HFFc6 (cell line): ENCODE measurements at regions not wholly inside any gene's neighbourhood (a gene's known extent, or its start where the extent isn't known, plus 50 kb on each side); places are given as distances from the start of the nearest gene placed in this dataset.

Experiments used
- DNase-seq: peaks from one replicate; pipeline ENCODE4 v3.0.0-alpha.2; 2018
- H3K27ac Mint-ChIP-seq: 2 replicates; pipeline ENCODE4 v1.8.0; 2020; ENCODE audit warnings: mild to moderate bottlenecking, mixed read lengths
- H3K27me3 Mint-ChIP-seq: 2 replicates; pipeline ENCODE4 v1.8.0; 2021; ENCODE audit warnings: mild to moderate bottlenecking, moderate library complexity, mixed read lengths; ENCODE audit not compliant: insufficient read depth
- H3K36me3 Mint-ChIP-seq: 2 replicates; pipeline ENCODE4 v1.8.0; 2021; ENCODE audit warnings: low read depth, mixed read lengths
- H3K4me1 Mint-ChIP-seq: 2 replicates; pipeline ENCODE4 v1.8.0; 2020; ENCODE audit warnings: low read depth, mixed read lengths
- H3K4me3 Mint-ChIP-seq: 2 replicates; pipeline ENCODE4 v1.8.0; 2020; ENCODE audit warnings: mild to moderate bottlenecking, moderate library complexity, mixed read lengths
- H3K9me3 Mint-ChIP-seq: 2 replicates; pipeline ENCODE4 v1.8.0; 2020; ENCODE audit warnings: mild to moderate bottlenecking, mixed read lengths
- TF ChIP-seq, protein P1 (sequence below): fragments of 200-600 bp; sonication (generic); IDR thresholded peaks from 2 replicates; pipeline ENCODE4 v1.5.0; 2021; ENCODE audit warnings: antibody characterized with exemption, mild to moderate bottlenecking

DNA sequence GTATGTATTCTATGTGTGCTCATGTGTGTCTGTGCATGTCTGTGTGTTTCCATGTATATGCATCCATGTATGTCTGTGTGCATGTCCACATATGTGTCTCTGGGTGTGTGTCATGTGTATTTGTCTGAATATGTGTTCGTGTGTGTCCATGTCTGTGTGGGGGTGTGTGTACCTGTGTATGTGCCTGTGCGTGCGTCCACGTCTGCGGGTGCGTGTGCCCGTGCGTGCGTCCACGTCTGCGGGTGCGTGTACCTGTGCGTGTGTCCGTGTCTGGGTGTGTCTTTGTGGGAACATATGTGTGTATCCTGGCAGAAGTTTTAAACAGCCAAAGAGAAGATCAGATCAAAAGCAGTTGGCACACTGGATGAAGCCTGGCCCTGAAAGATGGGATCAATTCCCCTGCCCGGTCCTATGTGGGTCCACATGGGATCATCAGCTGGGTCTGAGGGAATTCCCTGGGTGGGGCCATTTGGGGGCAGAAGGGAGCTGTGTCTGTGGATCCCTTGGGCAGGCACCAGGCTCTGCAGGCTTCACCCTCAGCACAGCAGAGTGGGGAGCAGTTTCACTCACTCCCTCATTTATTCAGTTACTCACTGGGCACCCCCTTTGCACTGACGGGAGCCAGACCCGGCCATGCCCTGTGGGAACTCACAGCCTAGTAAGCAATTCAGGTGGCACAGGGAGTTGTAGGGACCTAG, 167.4 kb downstream of the MN1 start:
- TF ChIP-seq, protein P1, sequence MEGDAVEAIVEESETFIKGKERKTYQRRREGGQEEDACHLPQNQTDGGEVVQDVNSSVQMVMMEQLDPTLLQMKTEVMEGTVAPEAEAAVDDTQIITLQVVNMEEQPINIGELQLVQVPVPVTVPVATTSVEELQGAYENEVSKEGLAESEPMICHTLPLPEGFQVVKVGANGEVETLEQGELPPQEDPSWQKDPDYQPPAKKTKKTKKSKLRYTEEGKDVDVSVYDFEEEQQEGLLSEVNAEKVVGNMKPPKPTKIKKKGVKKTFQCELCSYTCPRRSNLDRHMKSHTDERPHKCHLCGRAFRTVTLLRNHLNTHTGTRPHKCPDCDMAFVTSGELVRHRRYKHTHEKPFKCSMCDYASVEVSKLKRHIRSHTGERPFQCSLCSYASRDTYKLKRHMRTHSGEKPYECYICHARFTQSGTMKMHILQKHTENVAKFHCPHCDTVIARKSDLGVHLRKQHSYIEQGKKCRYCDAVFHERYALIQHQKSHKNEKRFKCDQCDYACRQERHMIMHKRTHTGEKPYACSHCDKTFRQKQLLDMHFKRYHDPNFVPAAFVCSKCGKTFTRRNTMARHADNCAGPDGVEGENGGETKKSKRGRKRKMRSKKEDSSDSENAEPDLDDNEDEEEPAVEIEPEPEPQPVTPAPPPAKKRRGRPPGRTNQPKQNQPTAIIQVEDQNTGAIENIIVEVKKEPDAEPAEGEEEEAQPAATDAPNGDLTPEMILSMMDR: no peak
- no peaks in the 10 kb centered on the region for H3K36me3 Mint-ChIP-seq
- no peaks in the 10 kb centered on the region for H3K4me1 Mint-ChIP-seq
- H3K27ac Mint-ChIP-seq: no peak overlapping the region
- no peak for DNase-seq
- peaks cover 5% of the 10 kb centered on the region; the same call in 1 of the 2 replicates for H3K27me3 Mint-ChIP-seq
- H3K9me3 Mint-ChIP-seq: no peaks in the 10 kb centered on the region
- no peak overlapping the region for H3K4me3 Mint-ChIP-seq

DNA sequence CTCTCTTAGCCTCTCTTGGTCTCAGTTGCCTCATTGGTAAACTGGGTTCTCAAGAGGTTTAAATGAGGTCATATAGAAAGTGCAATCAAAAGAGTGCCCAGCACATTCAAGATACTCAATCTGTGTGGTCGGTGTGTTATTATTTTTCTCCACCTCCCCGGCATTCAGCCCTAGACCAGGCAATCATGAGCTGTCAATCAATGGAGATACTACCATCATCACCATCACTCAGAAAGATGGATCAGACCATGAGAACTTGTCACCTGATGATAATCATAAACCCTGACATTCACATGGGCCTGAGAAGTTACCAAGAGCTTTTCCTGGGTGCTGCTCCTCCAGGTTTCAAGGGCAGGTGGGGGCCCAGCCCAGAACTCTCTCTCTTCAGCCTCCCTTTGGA, 166.1 kb downstream of the MN1 start:
- no peak overlapping the region for H3K4me3 Mint-ChIP-seq
- no peaks in the 10 kb centered on the region for H3K9me3 Mint-ChIP-seq
- TF ChIP-seq, protein P1: no peak
- DNase-seq: no peak
- no peaks in the 10 kb centered on the region for H3K4me1 Mint-ChIP-seq
- H3K27ac Mint-ChIP-seq: no peak overlapping the region
- H3K27me3 Mint-ChIP-seq: peaks cover 5% of the 10 kb centered on the region
- H3K36me3 Mint-ChIP-seq: no peaks in the 10 kb centered on the region

DNA sequence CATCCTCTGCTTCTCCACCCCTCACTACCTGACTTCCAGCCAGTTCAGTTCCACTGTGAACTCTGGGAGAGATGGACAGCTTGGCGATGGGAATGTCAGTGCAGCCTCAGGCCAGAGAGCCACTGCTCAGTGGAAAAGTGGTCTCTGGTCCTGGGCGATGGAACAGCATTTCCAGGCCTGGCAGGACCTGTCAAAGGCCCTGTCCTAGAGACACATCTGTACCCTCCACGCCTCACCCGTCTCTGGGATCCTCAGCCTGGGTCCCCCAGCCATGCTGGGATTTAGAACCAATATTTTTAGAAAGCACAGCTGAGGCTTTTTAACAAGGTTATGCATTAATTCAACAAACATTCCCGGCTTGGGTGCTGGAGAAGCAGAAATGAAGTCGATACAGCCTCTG, 165.7 kb downstream of the MN1 start:
- TF ChIP-seq, protein P1: no peak
- DNase-seq: no peak
- H3K27ac Mint-ChIP-seq: no peak overlapping the region
- no peaks in the 10 kb centered on the region for H3K9me3 Mint-ChIP-seq
- H3K27me3 Mint-ChIP-seq: peaks cover 5% of the 10 kb centered on the region
- H3K4me3 Mint-ChIP-seq: no peak overlapping the region
- no peaks in the 10 kb centered on the region for H3K4me1 Mint-ChIP-seq
- no peaks in the 10 kb centered on the region for H3K36me3 Mint-ChIP-seq

DNA sequence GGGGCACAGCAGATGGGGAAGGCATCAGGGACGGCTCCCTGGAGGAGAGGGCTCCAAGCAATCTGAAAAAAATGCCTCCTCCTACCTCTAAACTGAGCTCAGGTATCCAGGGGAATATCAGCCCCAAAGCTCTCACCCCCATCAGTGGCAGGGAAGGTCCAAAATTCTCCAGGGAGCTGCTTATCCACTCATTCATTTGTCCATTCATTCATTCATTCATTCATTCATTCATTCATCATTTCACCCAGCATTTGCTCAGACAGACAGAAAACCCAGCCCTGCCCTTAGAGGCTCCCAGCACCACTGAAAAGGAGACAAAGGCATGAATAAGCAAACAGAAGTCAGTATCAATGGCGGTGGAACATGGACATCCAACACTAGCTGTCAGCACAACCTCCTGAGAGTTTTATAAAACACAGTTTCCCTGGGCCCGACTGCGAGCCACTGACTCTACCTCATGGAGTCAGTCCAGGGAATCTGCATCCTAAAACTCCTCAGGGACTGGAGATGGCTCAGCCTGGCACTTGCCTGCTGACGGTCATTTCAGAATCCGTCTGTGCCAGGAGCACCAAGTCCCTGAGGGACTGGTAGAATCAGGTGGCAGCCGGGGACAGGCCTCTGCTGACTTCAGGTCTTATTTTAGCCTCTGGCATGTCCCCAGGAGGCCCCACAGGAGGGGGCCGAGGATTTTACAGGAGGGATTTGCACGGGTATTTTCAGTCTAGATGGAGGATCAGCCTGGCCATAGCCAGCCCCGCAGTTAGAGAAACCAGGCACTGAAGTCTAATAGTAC, 164.6 kb downstream of the MN1 start:
- TF ChIP-seq, protein P1: no peak
- no peak for DNase-seq
- no peaks in the 10 kb centered on the region for H3K36me3 Mint-ChIP-seq
- H3K9me3 Mint-ChIP-seq: no peaks in the 10 kb centered on the region
- H3K27me3 Mint-ChIP-seq: peaks cover 7% of the 10 kb centered on the region
- no peak overlapping the region for H3K27ac Mint-ChIP-seq
- H3K4me3 Mint-ChIP-seq: no peak overlapping the region
- H3K4me1 Mint-ChIP-seq: no peaks in the 10 kb centered on the region

DNA sequence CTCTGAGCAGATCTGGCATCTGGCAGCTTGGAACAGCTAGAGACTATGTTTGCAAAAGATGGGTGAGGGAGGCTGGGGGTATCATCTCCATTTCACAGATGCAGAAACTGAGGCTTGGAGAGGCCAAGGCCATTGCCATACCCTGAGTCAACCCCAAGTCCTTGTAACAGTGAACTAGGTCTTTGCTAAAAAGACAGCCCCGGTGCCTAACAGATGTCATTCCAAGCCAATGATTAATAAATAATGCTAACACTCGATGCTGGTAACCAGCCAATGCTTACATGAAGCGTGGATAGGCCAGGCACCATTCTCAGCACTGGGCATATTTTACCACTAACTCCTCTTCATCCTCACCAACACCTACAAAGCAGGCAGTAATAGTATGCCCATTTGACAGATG, 164.0 kb downstream of the MN1 start:
- no peaks in the 10 kb centered on the region for H3K9me3 Mint-ChIP-seq
- no peaks in the 10 kb centered on the region for H3K36me3 Mint-ChIP-seq
- H3K4me1 Mint-ChIP-seq: no peaks in the 10 kb centered on the region
- peak; percentile 43 for DNase-seq
- TF ChIP-seq, protein P1: no peak
- H3K27ac Mint-ChIP-seq: no peak overlapping the region
- H3K27me3 Mint-ChIP-seq: peaks cover 10% of the 10 kb centered on the region
- H3K4me3 Mint-ChIP-seq: no peak overlapping the region
